ENCODE measurements at regions not wholly inside any gene's neighbourhood (a gene's known extent, or its start where the extent isn't known, plus 50 kb on each side); places are given as distances from the start of the nearest gene placed in this dataset.

- Histone ChIP-seq H3K27me3 (ENCODE audit: low read length) (peaks cover 17% of the 10 kb centered on the region; the same call in 1 of the 2 replicates), H3K4me1 (ENCODE audit: insufficient read depth, low read length) (no peaks in the 10 kb centered on the region), H3F3A (ENCODE audit: low read length, unreplicated experiment) (no peaks in the 10 kb centered on the region), H3K9me3 (ENCODE audit: low read length) (no peaks in the 10 kb centered on the region), H2AFZ (ENCODE audit: low read length) (no peak overlapping the region), H4K20me1 (ENCODE audit: low read length) (no peaks in the 10 kb centered on the region), H3K9me2 (replicated peaks; ENCODE audit: low read length) (no peaks in the 10 kb centered on the region), H3K79me2 (ENCODE audit: low read length) (no peaks in the 10 kb centered on the region), H3K9ac (ENCODE audit: low read length) (no peak overlapping the region), H3K4me3 (ENCODE audit: low read length) (no peak overlapping the region), H3K36me3 (ENCODE audit: low read depth, low read length) (no peaks in the 10 kb centered on the region), H3K4me2 (ENCODE audit: low read length) (no peak overlapping the region), H3K27ac (ENCODE audit: low read length) (no peak overlapping the region)
- BruUV-seq (replicated peaks) = no TSS peak
- intact Hi-C loops (cut with micrococcal nuclease) = no loop called here
- ChIA-PET CTCF (no interaction called here), POLR2A (ENCODE audit: unreplicated experiment) (no interaction called here)
- ATAC-seq (no peak), DNase-seq (no peak)
- TF ChIP-seq EZH2 (IDR thresholded peaks at IDR 0.05; ENCODE audit: low read length, unreplicated experiment) (no peak), CTCF (conservative IDR thresholded peaks at IDR 0.05; ENCODE audit: low read depth, low read length) (no peak), EZH2phosphoT487 (IDR thresholded peaks at IDR 0.05; ENCODE audit: borderline replicate concordance, low read length) (no peak)
Observed at GRCh38 chr5:173383711-173384110, 55.5 kb upstream of the STC2 start.

GRCh38 chr5:173378727-173379126 lies 50.5 kb upstream of the STC2 start:
- H3K9me3 ChIP-seq (ENCODE audit: low read length) = no peaks in the 10 kb centered on the region
- H3K36me3 ChIP-seq (ENCODE audit: low read depth, low read length) = no peaks in the 10 kb centered on the region
- H2AFZ ChIP-seq (ENCODE audit: low read length) = no peak overlapping the region
- BruUV-seq (replicated peaks) = no TSS peak
- no peak overlapping the region for H3K4me2 ChIP-seq (ENCODE audit: low read length)
- H3K79me2 ChIP-seq (ENCODE audit: low read length) = no peaks in the 10 kb centered on the region
- peaks cover 17% of the 10 kb centered on the region; the same call in 1 of the 2 replicates for H3K27me3 ChIP-seq (ENCODE audit: low read length)
- H3K4me3 ChIP-seq (ENCODE audit: low read length) = no peak overlapping the region
- H3K9me2 ChIP-seq (replicated peaks; ENCODE audit: low read length) = no peaks in the 10 kb centered on the region
- H3K27ac ChIP-seq (ENCODE audit: low read length) = no peak overlapping the region
- no peaks in the 10 kb centered on the region for H3F3A ChIP-seq (ENCODE audit: low read length, unreplicated experiment)
- CTCF ChIA-PET = no interaction called here
- H4K20me1 ChIP-seq (ENCODE audit: low read length) = no peaks in the 10 kb centered on the region
- H3K9ac ChIP-seq (ENCODE audit: low read length) = no peak overlapping the region
- ATAC-seq (no peak), DNase-seq (no peak)
- intact Hi-C loops (cut with micrococcal nuclease) = no loop called here
- H3K4me1 ChIP-seq (ENCODE audit: insufficient read depth, low read length) = no peaks in the 10 kb centered on the region
- POLR2A ChIA-PET (ENCODE audit: unreplicated experiment) = no interaction called here
- TF ChIP-seq EZH2 (IDR thresholded peaks at IDR 0.05; ENCODE audit: low read length, unreplicated experiment) = no peak
- no peak for TF ChIP-seq EZH2phosphoT487 (IDR thresholded peaks at IDR 0.05; ENCODE audit: borderline replicate concordance, low read length)
- no peak for TF ChIP-seq CTCF (conservative IDR thresholded peaks at IDR 0.05; ENCODE audit: low read depth, low read length)

Measured in PC-3 (cell line).